ENCODE measurements at regions not wholly inside any gene's neighbourhood (a gene's known extent, or its start where the extent isn't known, plus 50 kb on each side); places are given as distances from the start of the nearest gene placed in this dataset.

- Histone ChIP-seq H3K27me3 (no peaks in the 10 kb centered on the region), H3K27ac (no peak overlapping the region), H3K36me3 (no peaks in the 10 kb centered on the region), H3K4me3 (no peak overlapping the region), H3K9me3 (peaks cover 0 to 3% of the 10 kb centered on the region in 2 donors), H3K4me1 (no peaks in the 10 kb centered on the region)
- intact Hi-C loops (cut with DNase I; ENCODE audit: low total_unique reads) (no loop called here), in situ Hi-C loops (cut with MboI; ENCODE audit: low pct_ligation_motif_present in 1 of 4, low pct_unique_long_range_greater_than_20kb in 1 of 4, low sequenced_read_pairs in 3 of 4) (no loop called here)
- no peak for DNase-seq
- TF ChIP-seq CTCF (IDR thresholded peaks at IDR 0.05) (no peak), POLR2AphosphoS5 (IDR thresholded peaks at IDR 0.05) (no peak), EP300 (IDR thresholded peaks at IDR 0.05; ENCODE audit: low read depth) (no peak), POLR2A (IDR thresholded peaks at IDR 0.05) (no peak)
- 82 to 84% methylated on average over 6 of the region's 6 CpGs for WGBS, 2 donors (ENCODE audit: low coverage in 1 of 2)
Measured at GRCh38 chr4:4720646-4721045, 138.8 kb upstream of the MSX1 start.

- intact Hi-C loops (cut with DNase I; ENCODE audit: low total_unique reads) = no loop called here
- no peak for TF ChIP-seq POLR2AphosphoS5 (IDR thresholded peaks at IDR 0.05)
Measured at GRCh38 chr4:4719436-4719835, 140.0 kb upstream of the MSX1 start.

GRCh38 chr4:4717692-4718091 is 141.8 kb upstream of the MSX1 start:
- no peaks in the 10 kb centered on the region for H3K4me1 ChIP-seq
- no peaks in the 10 kb centered on the region for H3K27me3 ChIP-seq
- DNase-seq = no peak
- H3K36me3 ChIP-seq = no peaks in the 10 kb centered on the region
- 91 to 100% methylated on average over 2 to 6 of the region's 6 CpGs for WGBS, 2 donors (ENCODE audit: low coverage in 1 of 2)
- in situ Hi-C loops (cut with MboI; ENCODE audit: low pct_ligation_motif_present in 1 of 4, low pct_unique_long_range_greater_than_20kb in 1 of 4, low sequenced_read_pairs in 3 of 4) = no loop called here
- no peak for TF ChIP-seq POLR2AphosphoS5 (IDR thresholded peaks at IDR 0.05)
- TF ChIP-seq CTCF (IDR thresholded peaks at IDR 0.05) = no peak
- TF ChIP-seq EP300 (IDR thresholded peaks at IDR 0.05; ENCODE audit: low read depth) = no peak
- no peak for TF ChIP-seq POLR2A (IDR thresholded peaks at IDR 0.05)
- no peak overlapping the region for H3K4me3 ChIP-seq
- intact Hi-C loops (cut with DNase I; ENCODE audit: low total_unique reads) = no loop called here
- H3K27ac ChIP-seq = no peak overlapping the region
- H3K9me3 ChIP-seq = no peaks in the 10 kb centered on the region

More at GRCh38 chr4:4719436-4719835, 140.0 kb upstream of the MSX1 start:
- in situ Hi-C loops (cut with MboI; ENCODE audit: low pct_ligation_motif_present in 1 of 4, low pct_unique_long_range_greater_than_20kb in 1 of 4, low sequenced_read_pairs in 3 of 4) = no loop called here
- H3K9me3 ChIP-seq = no peaks in the 10 kb centered on the region
- no peaks in the 10 kb centered on the region for H3K27me3 ChIP-seq
- H3K4me3 ChIP-seq = no peak overlapping the region
- DNase-seq = no peak
- no peaks in the 10 kb centered on the region for H3K36me3 ChIP-seq
- H3K27ac ChIP-seq = no peak overlapping the region
- no peaks in the 10 kb centered on the region for H3K4me1 ChIP-seq
- 82% methylated on average over 4 of the region's 4 CpGs; no CpG with 5 or more reads in 1 of the 2 donors for WGBS, 2 donors (ENCODE audit: low coverage in 1 of 2)

GRCh38 chr4:4714331-4714730 is 145.1 kb upstream of the MSX1 start:
- Histone ChIP-seq H3K27me3 (no peaks in the 10 kb centered on the region), H3K4me3 (no peak overlapping the region), H3K27ac (no peak overlapping the region), H3K4me1 (no peaks in the 10 kb centered on the region), H3K36me3 (no peaks in the 10 kb centered on the region), H3K9me3 (no peaks in the 10 kb centered on the region)
- no peak for DNase-seq
- 97 to 100% methylated on average over 1 to 2 of the region's 2 CpGs for WGBS, 2 donors (ENCODE audit: low coverage in 1 of 2)
- in situ Hi-C loops (cut with MboI; ENCODE audit: low pct_ligation_motif_present in 1 of 4, low pct_unique_long_range_greater_than_20kb in 1 of 4, low sequenced_read_pairs in 3 of 4) = no loop called here
- TF ChIP-seq POLR2A (IDR thresholded peaks at IDR 0.05) = no peak
- no peak for TF ChIP-seq EP300 (IDR thresholded peaks at IDR 0.05; ENCODE audit: low read depth)
- no peak for TF ChIP-seq CTCF (IDR thresholded peaks at IDR 0.05)
- no peak for TF ChIP-seq POLR2AphosphoS5 (IDR thresholded peaks at IDR 0.05)
- intact Hi-C loops (cut with DNase I; ENCODE audit: low total_unique reads) = no loop called here

GRCh38 chr4:4712800-4713528 is 146.5 kb upstream of the MSX1 start:
- Histone ChIP-seq H3K27ac (no peak overlapping the region), H3K9me3 (no peaks in the 10 kb centered on the region), H3K36me3 (no peaks in the 10 kb centered on the region), H3K27me3 (no peaks in the 10 kb centered on the region), H3K4me1 (no peaks in the 10 kb centered on the region), H3K4me3 (no peak overlapping the region)
- in situ Hi-C loops (cut with MboI; ENCODE audit: low pct_ligation_motif_present in 1 of 4, low pct_unique_long_range_greater_than_20kb in 1 of 4, low sequenced_read_pairs in 3 of 4) = no loop called here
- WGBS, 2 donors (ENCODE audit: low coverage in 1 of 2) = 92 to 93% methylated on average over 2 to 3 of the region's 3 CpGs
- intact Hi-C loops (cut with DNase I; ENCODE audit: low total_unique reads) = no loop called here
- no peak for DNase-seq
- TF ChIP-seq CTCF (IDR thresholded peaks at IDR 0.05) = no peak
- no peak for TF ChIP-seq POLR2A (IDR thresholded peaks at IDR 0.05)
- no peak for TF ChIP-seq POLR2AphosphoS5 (IDR thresholded peaks at IDR 0.05)
- no peak for TF ChIP-seq EP300 (IDR thresholded peaks at IDR 0.05; ENCODE audit: low read depth)
